Thoracic aorta (tissue), 2 donors: ENCODE measurements at regions not wholly inside any gene's neighbourhood (a gene's known extent, or its start where the extent isn't known, plus 50 kb on each side); places are given as distances from the start of the nearest gene placed in this dataset.
"Not testable (repeated sequence)": the region's sequence is repeated elsewhere in the genome, so short reads cannot be mapped to it uniquely, and the experiment has no call there.

Experiments
- ATAC-seq: fragments of 150-250 bp; one replicate; pipeline ENCODE4 v1.8.0; 2017; ENCODE audit warnings: low read depth; ENCODE audit not compliant: insufficient number of reproducible peaks, low FRiP score
- DNase-seq: peaks from one replicate; pipeline ENCODE4 v3.0.0-alpha.2; 2020; ENCODE audit warnings: low spot score
- H3K27ac ChIP-seq, 2 donors: fragments of 200-600 bp; sonication (generic); 1 replicate in 1 of 2; 2 replicates in 1 of 2; pipeline ENCODE4 v1.5.1; 2016; ENCODE audit warnings: mild to moderate bottlenecking in 2 of 2, moderate library complexity in 2 of 2
- H3K27me3 ChIP-seq: fragments of 200-600 bp; sonication (generic); replicated peaks from 2 replicates; pipeline ENCODE4 v1.6.0; 2016; ENCODE audit warnings: mild to moderate bottlenecking; ENCODE audit not compliant: insufficient read depth
- H3K36me3 ChIP-seq: fragments of 200-600 bp; sonication (generic); one replicate; pipeline ENCODE4 v1.5.1; 2016
- H3K4me1 ChIP-seq, 2 donors: fragments of 200-600 bp; sonication (generic); 1 replicate in 1 of 2; 2 replicates in 1 of 2; pipeline versions ENCODE4 v1.5.1 to v1.6.0; 2016; ENCODE audit warnings: low read depth in 2 of 2, mild to moderate bottlenecking in 1 of 2; ENCODE audit not compliant: control insufficient read depth in 1 of 2
- H3K4me3 ChIP-seq: fragments of 200-600 bp; sonication (generic); 2 replicates; pipeline ENCODE4 v1.5.1; 2016; ENCODE audit warnings: mild to moderate bottlenecking
- H3K9me3 ChIP-seq: fragments of 200-600 bp; sonication (generic); 2 replicates; pipeline ENCODE4 v1.5.1; 2016
- CTCF ChIP-seq: fragments of 200-600 bp; sonication (generic); IDR thresholded peaks from one replicate; pipeline ENCODE4 v1.5.1; 2019; ENCODE audit warnings: antibody characterized with exemption

GRCh38 chr21:35796844-35797243 is 263.5 kb downstream of the SETD4 start:
- TF ChIP-seq CTCF = no peak
- no peak overlapping the region for H3K4me3 ChIP-seq
- no peaks in the 10 kb centered on the region for H3K36me3 ChIP-seq
- no peak overlapping the region for H3K27ac ChIP-seq
- peaks cover 3 to 15% of the 10 kb centered on the region in 2 donors for H3K4me1 ChIP-seq
- H3K9me3 ChIP-seq = no peaks in the 10 kb centered on the region
- no peaks in the 10 kb centered on the region for H3K27me3 ChIP-seq
- no peak for ATAC-seq
- no peak for DNase-seq

GRCh38 chr21:35794527-35794926 is 265.8 kb downstream of the SETD4 start:
- not testable (repeated sequence) for H3K9me3 ChIP-seq, H3K36me3 ChIP-seq, H3K27me3 ChIP-seq, ATAC-seq, DNase-seq, H3K4me1 ChIP-seq, H3K27ac ChIP-seq, H3K4me3 ChIP-seq

GRCh38 chr21:35792569-35793305 is 267.6 kb downstream of the SETD4 start:
- Histone ChIP-seq H3K4me1 (no peaks in the 10 kb centered on the region), H3K4me3 (no peak overlapping the region), H3K9me3 (no peaks in the 10 kb centered on the region), H3K27me3 (no peaks in the 10 kb centered on the region), H3K36me3 (no peaks in the 10 kb centered on the region), H3K27ac (no peak overlapping the region)
- no peak for TF ChIP-seq CTCF
- DNase-seq = no peak
- no peak for ATAC-seq

GRCh38 chr21:35791541-35792325 is 268.6 kb downstream of the SETD4 start:
- Histone ChIP-seq H3K4me1 (no peaks in the 10 kb centered on the region), H3K4me3 (no peak overlapping the region), H3K27ac (no peak overlapping the region), H3K27me3 (no peaks in the 10 kb centered on the region), H3K9me3 (no peaks in the 10 kb centered on the region), H3K36me3 (no peaks in the 10 kb centered on the region)
- DNase-seq (no peak), ATAC-seq (no peak)
- TF ChIP-seq CTCF = no peak

- DNase-seq (no peak), ATAC-seq (no peak)
- no peaks in the 10 kb centered on the region for H3K27me3 ChIP-seq
- H3K4me3 ChIP-seq = no peak overlapping the region
- no peak for TF ChIP-seq CTCF
- H3K9me3 ChIP-seq = no peaks in the 10 kb centered on the region
- peaks cover 4 to 20% of the 10 kb centered on the region in 2 donors for H3K4me1 ChIP-seq
- no peaks in the 10 kb centered on the region for H3K36me3 ChIP-seq
- no peak overlapping the region for H3K27ac ChIP-seq
Measured at GRCh38 chr21:35783721-35784120, 276.6 kb downstream of the SETD4 start.
